OCI-LY1 (cell line): ENCODE measurements at regions not wholly inside any gene's neighbourhood (a gene's known extent, or its start where the extent isn't known, plus 50 kb on each side); places are given as distances from the start of the nearest gene placed in this dataset.

ENCODE experiments used
- H2AFZ ChIP-seq: fragments of 200-600 bp; sonication (generic), shearing (Covaris generic); 2 replicates; pipeline ENCODE4 v1.6.0; 2014; ENCODE audit warnings: antibody characterized with exemption, mild to moderate bottlenecking, low read length
- H3F3A ChIP-seq: fragments of 200-600 bp; sonication (generic), shearing (Covaris generic); 2 replicates; pipeline ENCODE4 v1.6.0; 2014; ENCODE audit warnings: mild to moderate bottlenecking, antibody characterized with exemption, low read length, moderate library complexity; ENCODE audit not compliant: insufficient read depth
- H3K27ac ChIP-seq: fragments of 200-600 bp; sonication (generic); 2 replicates; pipeline ENCODE4 v1.5.1; 2014; ENCODE audit warnings: low read length, mixed run types, mild to moderate bottlenecking, low read depth; ENCODE audit not compliant: poor library complexity, severe bottlenecking
- H3K27me3 ChIP-seq: fragments of 200-600 bp; sonication (generic); 2 replicates; pipeline ENCODE4 v1.6.0; 2014; ENCODE audit warnings: antibody characterized with exemption, mild to moderate bottlenecking, low read length, moderate library complexity; ENCODE audit not compliant: insufficient read depth
- H3K36me3 ChIP-seq: fragments of 200-600 bp; sonication (generic); 2 replicates; pipeline ENCODE4 v1.6.1; 2014; ENCODE audit warnings: mild to moderate bottlenecking, antibody characterized with exemption, low read length, moderate library complexity, mixed read lengths; ENCODE audit not compliant: insufficient read depth
- H3K4me1 ChIP-seq: fragments of 200-600 bp; sonication (generic); 2 replicates; pipeline ENCODE4 v1.5.1; 2014; ENCODE audit warnings: mild to moderate bottlenecking, low read length, moderate library complexity; ENCODE audit not compliant: insufficient read depth, severe bottlenecking
- H3K4me2 ChIP-seq: fragments of 200-600 bp; sonication (generic), shearing (Covaris generic); 2 replicates; pipeline ENCODE4 v1.6.1; 2014; ENCODE audit warnings: low read length
- H3K4me3 ChIP-seq: fragments of 200-600 bp; sonication (generic); 2 replicates; pipeline ENCODE4 v1.5.1; 2014; ENCODE audit warnings: low read length, low read depth, mild to moderate bottlenecking, mixed read lengths; ENCODE audit not compliant: poor library complexity, severe bottlenecking
- H3K79me2 ChIP-seq: fragments of 200-600 bp; shearing (Covaris generic); 2 replicates; pipeline ENCODE4 v1.6.1; 2016; ENCODE audit warnings: mixed run types, low read length, mixed read lengths; ENCODE audit not compliant: insufficient read depth
- H3K9ac ChIP-seq: fragments of 200-600 bp; sonication (generic), shearing (Covaris generic); 2 replicates; pipeline ENCODE4 v1.6.1; 2014; ENCODE audit warnings: mild to moderate bottlenecking, low read length, mixed read lengths
- H3K9me2 ChIP-seq: fragments of 200-600 bp; sonication (generic), shearing (Covaris generic); 2 replicates; pipeline ENCODE4 v1.6.1; 2014; ENCODE audit warnings: low read depth, mild to moderate bottlenecking, low read length, mixed read lengths
- H3K9me3 ChIP-seq: fragments of 200-600 bp; shearing (Covaris generic); 2 replicates; pipeline ENCODE4 v1.6.1; 2014; ENCODE audit warnings: low read length, mixed read lengths
- H4K20me1 ChIP-seq: fragments of 200-600 bp; sonication (generic), shearing (Covaris generic); 2 replicates; pipeline ENCODE4 v1.6.0; 2016; ENCODE audit warnings: mild to moderate bottlenecking, low read length; ENCODE audit not compliant: insufficient read depth
- EZH2 ChIP-seq: fragments of 200-600 bp; sonication (generic), shearing (Covaris generic); IDR thresholded peaks from 2 replicates; pipeline ENCODE4 v1.8.0; 2017; ENCODE audit warnings: borderline replicate concordance, mixed run types, mild to moderate bottlenecking, antibody characterized with exemption, low read length, moderate library complexity, mixed read lengths
- TF ChIP-seq, protein P1 (sequence below): fragments of 200-600 bp; sonication (generic), shearing (Covaris generic); IDR thresholded peaks from 2 replicates; pipeline ENCODE4 v1.5.1; 2017; ENCODE audit warnings: mild to moderate bottlenecking, antibody characterized with exemption, low read length, moderate library complexity, mixed read lengths

DNA sequence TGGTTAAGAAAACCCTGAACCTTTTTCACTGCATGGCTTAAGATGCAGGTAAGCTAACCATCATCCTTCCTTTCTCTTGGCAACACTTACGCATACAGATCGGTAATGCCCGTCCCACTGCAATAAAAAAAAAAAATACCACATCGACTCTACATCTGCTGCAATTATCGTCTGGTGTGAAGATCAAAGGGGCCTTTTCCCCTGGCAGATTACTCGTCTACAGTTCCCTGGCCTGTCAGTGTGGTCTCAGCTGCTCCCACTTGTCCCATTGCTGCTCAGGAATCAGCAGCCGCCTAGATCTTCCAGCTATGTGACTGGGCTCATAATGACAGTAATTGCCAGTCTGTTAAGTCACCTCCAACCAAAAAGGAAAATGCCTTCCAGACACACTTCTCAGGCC is 133.1 kb downstream of the SETD4 start:
- H3K79me2 ChIP-seq: no peaks in the 10 kb centered on the region
- no peak overlapping the region for H3K4me3 ChIP-seq
- H2AFZ ChIP-seq: no peak overlapping the region
- no peak overlapping the region for H3K4me2 ChIP-seq
- H4K20me1 ChIP-seq: no peaks in the 10 kb centered on the region
- H3F3A ChIP-seq: no peaks in the 10 kb centered on the region
- TF ChIP-seq, protein P1, sequence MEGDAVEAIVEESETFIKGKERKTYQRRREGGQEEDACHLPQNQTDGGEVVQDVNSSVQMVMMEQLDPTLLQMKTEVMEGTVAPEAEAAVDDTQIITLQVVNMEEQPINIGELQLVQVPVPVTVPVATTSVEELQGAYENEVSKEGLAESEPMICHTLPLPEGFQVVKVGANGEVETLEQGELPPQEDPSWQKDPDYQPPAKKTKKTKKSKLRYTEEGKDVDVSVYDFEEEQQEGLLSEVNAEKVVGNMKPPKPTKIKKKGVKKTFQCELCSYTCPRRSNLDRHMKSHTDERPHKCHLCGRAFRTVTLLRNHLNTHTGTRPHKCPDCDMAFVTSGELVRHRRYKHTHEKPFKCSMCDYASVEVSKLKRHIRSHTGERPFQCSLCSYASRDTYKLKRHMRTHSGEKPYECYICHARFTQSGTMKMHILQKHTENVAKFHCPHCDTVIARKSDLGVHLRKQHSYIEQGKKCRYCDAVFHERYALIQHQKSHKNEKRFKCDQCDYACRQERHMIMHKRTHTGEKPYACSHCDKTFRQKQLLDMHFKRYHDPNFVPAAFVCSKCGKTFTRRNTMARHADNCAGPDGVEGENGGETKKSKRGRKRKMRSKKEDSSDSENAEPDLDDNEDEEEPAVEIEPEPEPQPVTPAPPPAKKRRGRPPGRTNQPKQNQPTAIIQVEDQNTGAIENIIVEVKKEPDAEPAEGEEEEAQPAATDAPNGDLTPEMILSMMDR: no peak
- TF ChIP-seq EZH2: no peak
- no peaks in the 10 kb centered on the region for H3K4me1 ChIP-seq
- H3K9ac ChIP-seq: no peak overlapping the region
- no peaks in the 10 kb centered on the region for H3K9me3 ChIP-seq
- no peaks in the 10 kb centered on the region for H3K27me3 ChIP-seq
- H3K9me2 ChIP-seq: no peaks in the 10 kb centered on the region
- no peak overlapping the region for H3K27ac ChIP-seq
- no peaks in the 10 kb centered on the region for H3K36me3 ChIP-seq

DNA sequence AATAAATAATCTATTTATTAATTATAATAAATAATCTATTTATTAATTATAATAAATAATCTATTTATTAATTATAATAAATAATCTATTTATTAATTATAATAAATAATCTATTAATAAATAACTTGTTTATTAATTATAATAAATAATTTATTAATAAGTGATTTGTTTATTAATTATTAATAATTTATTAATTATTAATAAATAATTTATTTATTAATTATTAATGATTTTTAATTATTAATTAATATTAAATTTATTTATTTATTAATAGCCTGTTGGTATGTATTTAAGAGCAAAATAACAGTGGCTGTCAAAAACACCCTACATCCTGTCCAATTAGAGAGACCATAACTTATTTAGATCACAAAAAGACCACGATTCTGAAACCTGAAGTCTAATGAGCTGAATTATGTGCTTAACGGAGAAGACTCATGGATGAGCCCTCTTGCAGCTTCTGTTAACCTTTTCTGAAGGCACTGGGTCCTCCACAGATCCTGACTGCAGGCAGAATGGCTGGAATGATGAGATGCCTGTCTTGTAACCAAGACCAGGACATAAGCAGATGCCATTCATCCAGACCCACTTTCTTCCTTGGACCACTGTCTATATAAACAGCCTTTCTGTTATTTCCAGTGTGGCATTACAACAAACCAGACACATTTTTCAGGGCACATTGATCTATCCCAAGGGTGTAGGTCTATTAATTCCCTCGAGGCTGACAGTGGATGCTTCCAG is 134.2 kb downstream of the SETD4 start:
- no peak overlapping the region for H3K4me2 ChIP-seq
- TF ChIP-seq EZH2: no peak
- TF ChIP-seq, protein P1: no peak
- H3K4me1 ChIP-seq: no peaks in the 10 kb centered on the region
- H3K27me3 ChIP-seq: no peaks in the 10 kb centered on the region
- no peaks in the 10 kb centered on the region for H3K36me3 ChIP-seq
- H3K9me3 ChIP-seq: no peaks in the 10 kb centered on the region
- H3K79me2 ChIP-seq: no peaks in the 10 kb centered on the region
- no peaks in the 10 kb centered on the region for H3F3A ChIP-seq
- no peaks in the 10 kb centered on the region for H3K9me2 ChIP-seq
- H3K4me3 ChIP-seq: no peak overlapping the region
- no peaks in the 10 kb centered on the region for H4K20me1 ChIP-seq
- no peak overlapping the region for H3K9ac ChIP-seq
- no peak overlapping the region for H2AFZ ChIP-seq
- no peak overlapping the region for H3K27ac ChIP-seq

DNA sequence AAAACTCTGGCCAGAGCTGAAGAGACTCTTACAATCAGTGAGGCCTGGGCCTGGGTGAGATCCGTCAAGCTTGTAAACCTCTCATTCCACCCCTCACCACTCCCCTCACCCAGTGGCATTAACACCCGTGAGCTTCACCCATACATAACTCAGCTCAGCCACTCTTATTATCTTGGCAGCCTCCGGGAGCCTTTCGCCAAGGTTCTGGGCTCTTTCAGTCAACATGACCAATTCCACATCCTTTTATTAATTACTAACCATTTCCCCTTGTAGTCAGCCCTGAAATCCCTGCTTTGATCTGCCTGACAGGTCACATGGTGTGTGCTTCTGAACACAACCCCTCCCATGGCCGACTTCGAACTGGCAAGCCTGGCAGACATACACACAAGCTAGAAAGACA is 134.8 kb downstream of the SETD4 start:
- H3K36me3 ChIP-seq: no peaks in the 10 kb centered on the region
- H3K4me3 ChIP-seq: no peak overlapping the region
- H3K9ac ChIP-seq: no peak overlapping the region
- H3K79me2 ChIP-seq: no peaks in the 10 kb centered on the region
- H4K20me1 ChIP-seq: no peaks in the 10 kb centered on the region
- no peak for TF ChIP-seq EZH2
- TF ChIP-seq, protein P1: no peak
- no peaks in the 10 kb centered on the region for H3F3A ChIP-seq
- H3K4me2 ChIP-seq: no peak overlapping the region
- H3K27me3 ChIP-seq: no peaks in the 10 kb centered on the region
- H2AFZ ChIP-seq: no peak overlapping the region
- H3K9me3 ChIP-seq: no peaks in the 10 kb centered on the region
- H3K4me1 ChIP-seq: no peaks in the 10 kb centered on the region
- H3K9me2 ChIP-seq: no peaks in the 10 kb centered on the region
- no peak overlapping the region for H3K27ac ChIP-seq
